Vagina (tissue), 2 donors: ENCODE measurements at regions not wholly inside any gene's neighbourhood (a gene's known extent, or its start where the extent isn't known, plus 50 kb on each side); places are given as distances from the start of the nearest gene placed in this dataset.

Experiments
- POLR2A ChIP-seq, 2 donors: fragments of 450-650 bp; IDR thresholded peaks; one replicate each; pipeline ENCODE4 v1.6.1; 2017; ENCODE audit warnings: antibody characterized with exemption in 2 of 2, mild to moderate bottlenecking in 2 of 2, moderate library complexity in 2 of 2
- TF ChIP-seq, protein P1 (sequence below), 3 experiments: fragments of 450-650 bp in 2 of 3; fragments of 200-600 bp in 1 of 3; sonication (generic) in 1 of 3; IDR thresholded peaks; one replicate each; pipeline ENCODE4 v1.5.1; 2017 to 2019; ENCODE audit warnings: antibody characterized with exemption in 3 of 3, mild to moderate bottlenecking in 2 of 3, moderate library complexity in 2 of 3

DNA sequence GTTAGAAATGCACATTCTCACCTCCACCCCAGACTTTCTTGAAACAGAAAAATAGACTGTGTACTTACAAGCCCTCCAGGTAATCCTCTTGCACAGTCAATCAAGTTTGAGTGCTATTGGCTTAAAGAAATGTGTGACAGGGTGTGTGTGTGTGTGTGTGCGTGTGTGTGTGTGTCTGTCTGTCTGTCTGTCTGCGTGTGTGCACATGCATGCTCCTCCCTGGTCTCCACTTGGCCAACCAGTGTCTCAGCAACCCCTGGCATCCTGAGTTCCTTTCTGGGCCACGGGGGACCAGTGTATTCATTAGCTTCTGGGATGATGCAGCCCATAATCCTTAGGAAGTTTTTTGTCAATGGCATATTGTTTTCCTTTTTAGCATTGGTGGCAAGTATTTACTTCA, 128.8 kb upstream of the IL12A start:
- no peak for TF ChIP-seq POLR2A (IDR thresholded peaks at IDR 0.05)
- TF ChIP-seq, protein P1, sequence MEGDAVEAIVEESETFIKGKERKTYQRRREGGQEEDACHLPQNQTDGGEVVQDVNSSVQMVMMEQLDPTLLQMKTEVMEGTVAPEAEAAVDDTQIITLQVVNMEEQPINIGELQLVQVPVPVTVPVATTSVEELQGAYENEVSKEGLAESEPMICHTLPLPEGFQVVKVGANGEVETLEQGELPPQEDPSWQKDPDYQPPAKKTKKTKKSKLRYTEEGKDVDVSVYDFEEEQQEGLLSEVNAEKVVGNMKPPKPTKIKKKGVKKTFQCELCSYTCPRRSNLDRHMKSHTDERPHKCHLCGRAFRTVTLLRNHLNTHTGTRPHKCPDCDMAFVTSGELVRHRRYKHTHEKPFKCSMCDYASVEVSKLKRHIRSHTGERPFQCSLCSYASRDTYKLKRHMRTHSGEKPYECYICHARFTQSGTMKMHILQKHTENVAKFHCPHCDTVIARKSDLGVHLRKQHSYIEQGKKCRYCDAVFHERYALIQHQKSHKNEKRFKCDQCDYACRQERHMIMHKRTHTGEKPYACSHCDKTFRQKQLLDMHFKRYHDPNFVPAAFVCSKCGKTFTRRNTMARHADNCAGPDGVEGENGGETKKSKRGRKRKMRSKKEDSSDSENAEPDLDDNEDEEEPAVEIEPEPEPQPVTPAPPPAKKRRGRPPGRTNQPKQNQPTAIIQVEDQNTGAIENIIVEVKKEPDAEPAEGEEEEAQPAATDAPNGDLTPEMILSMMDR (IDR thresholded peaks at IDR 0.05): no peak
